NOMO-1 treated with DMSO at 0.1 percent for 48 hours (cell line): ENCODE measurements at regions not wholly inside any gene's neighbourhood (a gene's known extent, or its start where the extent isn't known, plus 50 kb on each side); places are given as distances from the start of the nearest gene placed in this dataset.
"Not testable (repeated sequence)": the region's sequence is repeated elsewhere in the genome, so short reads cannot be mapped to it uniquely, and the experiment has no call there.

ENCODE experiments used
- DNase-seq: peaks from one replicate; lab custom pipeline; 2025; ENCODE audit not compliant: unreplicated experiment; lab: John Stamatoyannopoulos, UW

DNA sequence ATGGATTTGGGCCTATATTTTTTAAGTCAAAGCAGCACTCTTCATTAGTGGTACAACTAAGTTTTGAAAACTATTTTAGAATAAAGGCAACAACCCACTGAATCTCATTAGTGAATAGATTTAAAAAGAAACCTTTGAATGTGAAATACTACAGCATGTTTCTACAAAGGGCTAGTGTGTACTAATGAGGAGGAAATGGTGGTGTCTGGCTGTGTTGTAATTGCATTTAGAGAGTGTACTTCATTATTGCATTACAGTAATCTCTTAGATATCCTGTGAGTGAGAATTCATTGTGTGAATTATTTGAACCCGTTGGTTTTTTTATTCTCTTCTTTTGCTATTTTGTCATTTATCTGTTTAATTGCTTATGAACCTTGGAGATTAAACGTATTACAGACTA lies 575.4 kb upstream of the FAM98A start:
- no peak for DNase-seq

DNA sequence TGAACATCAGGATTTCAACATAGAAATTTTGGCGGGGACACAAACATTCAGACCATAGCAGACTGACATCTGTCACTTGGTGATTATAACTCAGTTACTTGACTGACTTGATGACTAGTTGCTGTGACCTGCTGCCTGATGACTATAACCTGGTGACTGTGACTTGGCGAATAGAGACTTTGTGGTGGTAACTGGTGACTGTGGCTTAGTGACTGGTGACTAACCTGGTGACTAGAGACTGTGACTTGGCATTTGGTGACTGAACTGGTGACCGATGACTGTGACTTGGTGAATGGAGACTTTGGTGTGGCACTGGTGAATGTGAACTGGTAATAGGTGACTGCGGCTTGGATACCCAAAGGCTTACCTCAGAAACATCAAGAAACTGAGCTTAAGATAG lies 563.1 kb upstream of the FAM98A start:
- DNase-seq = no peak

DNA sequence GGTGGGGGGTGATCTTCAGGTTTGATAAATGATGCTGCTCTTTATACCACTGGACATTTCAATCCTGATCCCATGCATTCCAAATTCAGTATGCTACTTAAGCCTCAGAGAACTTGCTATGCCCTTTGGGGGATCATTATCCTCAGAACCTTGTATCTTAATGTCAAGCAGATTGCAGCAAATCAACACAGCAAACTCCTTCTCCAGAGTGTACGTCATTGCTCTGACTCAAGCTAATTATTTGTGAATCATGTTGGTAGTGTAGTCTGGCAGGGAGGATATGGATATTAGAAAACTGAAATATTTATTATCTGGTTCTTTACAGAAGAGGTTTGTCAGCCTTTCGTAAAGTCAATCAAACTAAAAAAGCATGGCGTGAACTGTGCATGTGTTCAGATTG lies 562.5 kb upstream of the FAM98A start:
- no peak for DNase-seq

DNA sequence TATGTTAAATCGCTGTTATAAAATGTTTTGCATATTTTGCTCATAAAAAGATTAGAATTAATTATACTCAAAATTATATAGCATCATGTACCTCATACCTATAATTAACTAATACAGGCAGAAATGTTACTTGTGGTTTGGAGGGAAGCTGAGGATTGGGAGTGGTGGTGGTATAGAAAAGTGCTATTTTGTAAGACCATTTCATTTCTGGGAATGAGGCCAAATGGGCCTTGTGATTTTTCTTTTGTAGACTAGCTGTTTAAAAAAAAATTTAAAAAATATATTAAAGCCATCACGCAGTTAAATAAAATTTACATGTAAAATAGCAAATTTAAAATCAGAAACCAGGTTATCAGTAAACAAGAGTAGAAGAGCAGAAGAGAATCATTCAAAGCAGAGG lies 560.8 kb upstream of the FAM98A start:
- DNase-seq = no peak

DNA sequence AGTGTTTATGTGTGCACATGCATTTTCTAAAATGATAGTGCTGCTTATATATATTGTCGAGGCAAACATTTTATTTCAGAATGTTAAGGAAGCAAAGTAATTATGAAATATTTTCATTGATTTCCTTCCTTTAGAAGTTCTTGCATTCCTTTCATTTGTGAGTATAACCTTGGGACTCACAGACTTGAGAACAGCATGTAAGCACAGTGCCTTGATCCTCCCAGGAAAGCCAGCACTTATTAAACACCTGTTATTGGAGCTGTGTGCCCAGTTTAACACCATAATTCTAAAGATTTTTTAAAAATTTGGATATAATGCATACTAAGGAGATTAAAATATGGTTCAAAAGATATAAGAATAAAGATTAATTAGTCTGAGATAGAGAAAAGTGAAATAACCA lies 554.4 kb upstream of the FAM98A start:
- no peak for DNase-seq

DNA sequence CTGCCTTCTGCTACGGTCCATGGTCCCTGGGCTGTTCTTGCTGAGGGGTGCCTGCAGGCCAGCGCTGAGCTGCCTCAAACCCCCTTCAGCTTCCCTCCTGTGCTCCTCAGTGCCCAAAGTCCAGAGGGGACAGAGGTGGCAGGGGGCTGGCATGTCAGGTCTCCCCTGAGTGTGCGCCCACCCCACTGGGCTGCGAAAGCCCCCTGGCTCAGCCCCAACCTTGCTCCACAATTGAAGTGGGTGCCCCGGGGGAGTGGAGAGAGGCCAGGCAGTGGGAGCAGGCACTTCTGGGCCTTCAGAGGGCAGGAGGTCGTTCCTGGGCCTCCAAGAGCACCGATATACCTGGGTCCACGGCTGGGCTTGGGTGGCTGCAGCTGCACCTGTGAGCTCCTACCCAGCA lies 548.7 kb upstream of the FAM98A start:
- DNase-seq = no peak

DNA sequence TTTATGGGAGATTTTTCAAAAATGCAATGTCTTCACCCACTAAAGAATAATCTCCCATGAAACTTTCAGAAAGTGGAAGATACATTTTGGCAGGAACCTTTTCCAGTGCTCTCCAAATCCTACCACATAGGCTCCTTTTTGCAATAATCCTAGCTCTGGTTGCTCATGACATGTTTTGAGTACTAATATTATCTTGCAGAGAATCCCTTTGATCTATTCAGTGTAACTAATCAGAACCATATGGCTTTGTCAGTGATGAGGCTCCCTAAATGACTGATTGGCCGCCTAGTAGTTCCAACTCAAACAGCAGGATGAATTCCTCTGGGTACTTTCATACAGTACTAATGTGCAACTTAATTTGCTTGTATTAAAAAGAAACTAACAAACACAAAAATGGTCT lies 544.0 kb upstream of the FAM98A start:
- no peak for DNase-seq

DNA sequence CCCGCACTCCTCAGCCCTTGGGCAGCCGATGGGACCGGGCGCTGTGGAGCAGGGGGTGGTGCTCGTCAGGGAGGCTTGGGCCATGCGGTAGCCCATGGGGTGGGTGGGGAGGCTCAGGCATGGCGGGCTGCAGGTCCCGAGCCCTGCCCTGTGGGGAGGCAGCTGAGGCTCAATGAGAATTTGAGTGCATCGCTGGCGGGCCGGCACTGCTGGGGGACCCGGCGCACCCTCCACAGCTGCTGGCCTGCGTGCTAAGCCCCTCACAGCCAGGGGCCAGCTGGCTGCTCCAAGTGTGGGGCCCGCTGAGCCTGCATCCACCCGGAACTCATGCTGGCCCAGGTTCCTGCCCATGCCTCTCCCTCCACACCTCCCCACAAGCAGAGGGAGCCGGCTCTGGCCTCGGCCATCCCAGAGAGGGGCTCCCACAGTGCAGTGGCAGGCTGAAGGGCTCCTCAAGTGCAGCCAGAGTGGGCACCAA lies 543.5 kb upstream of the FAM98A start:
- DNase-seq = not testable (repeated sequence)

DNA sequence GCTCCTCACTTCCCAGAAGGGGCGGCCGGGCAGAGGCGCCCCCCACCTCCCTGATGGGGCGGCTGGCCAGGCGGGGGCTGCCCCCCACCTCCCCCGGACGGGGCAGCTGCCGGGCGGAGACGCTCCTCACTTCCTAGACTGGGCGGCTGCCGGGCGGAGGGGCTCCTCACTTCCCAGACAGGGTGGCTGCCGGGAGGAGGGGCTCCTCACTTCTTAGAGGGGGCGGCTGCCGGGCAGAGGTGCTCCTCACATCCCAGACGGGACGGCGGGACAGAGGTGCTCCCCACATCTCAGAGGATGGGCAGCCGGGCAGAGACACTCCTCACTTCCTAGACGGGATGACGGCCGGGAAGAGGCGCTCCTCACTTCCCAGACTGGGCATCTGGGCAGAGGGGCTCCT lies 534.0 kb upstream of the FAM98A start:
- DNase-seq = not testable (repeated sequence)

DNA sequence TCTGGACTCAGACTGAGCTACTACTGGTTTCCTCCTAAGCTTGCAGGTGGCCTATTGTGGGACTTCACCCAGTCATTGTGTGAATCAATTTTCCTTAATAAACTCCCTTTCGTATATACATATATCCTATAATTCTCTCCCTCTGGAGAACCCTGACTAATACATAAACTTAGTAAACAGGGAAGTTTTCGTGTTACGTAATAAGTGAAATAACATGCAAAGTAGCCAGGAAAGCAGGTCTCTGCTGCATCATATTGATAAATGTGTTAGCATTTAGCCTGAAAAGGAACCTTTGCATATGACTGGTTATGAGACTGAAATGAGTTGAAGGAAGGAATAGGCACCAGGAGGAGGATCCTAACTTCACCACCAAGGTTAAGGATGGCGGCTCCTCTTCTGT lies 527.2 kb upstream of the FAM98A start:
- no peak for DNase-seq

DNA sequence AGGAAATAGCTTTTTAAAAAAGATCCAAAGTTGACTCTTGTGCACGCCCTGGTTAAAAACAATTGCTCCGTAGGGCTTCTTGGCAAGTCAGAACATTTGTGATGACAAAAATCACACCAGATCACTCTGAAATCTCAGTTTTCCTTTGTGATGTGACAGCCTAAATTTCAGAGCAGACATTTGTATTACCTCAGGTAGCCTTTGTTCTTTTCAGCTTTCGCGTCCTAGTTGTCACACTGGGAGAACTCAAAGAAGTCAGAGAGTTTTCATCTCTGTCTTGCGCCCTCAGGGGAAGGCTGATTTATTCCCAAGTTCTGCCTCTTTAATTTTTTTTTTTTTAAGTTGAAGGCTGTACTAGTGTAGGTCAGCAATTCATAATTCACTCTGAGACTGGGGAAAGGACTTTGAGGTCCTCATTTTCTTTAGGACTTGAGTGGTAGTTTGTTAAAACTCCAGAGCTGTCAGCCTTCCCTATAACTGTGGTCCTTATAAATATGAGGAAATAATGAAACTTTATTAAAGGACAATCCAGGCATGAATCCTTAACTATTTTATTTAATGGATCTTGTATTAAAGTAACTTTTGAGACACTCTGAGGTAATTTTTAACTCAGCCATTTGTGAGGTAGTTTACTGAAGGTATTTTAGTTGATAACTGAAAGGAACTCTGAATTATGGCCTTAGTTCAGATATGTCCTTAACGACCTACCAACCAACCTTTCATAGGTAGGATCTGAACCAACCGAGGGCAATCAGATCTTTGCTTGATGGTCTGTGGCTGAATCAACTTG lies 525.1 kb upstream of the FAM98A start:
- no peak for DNase-seq

DNA sequence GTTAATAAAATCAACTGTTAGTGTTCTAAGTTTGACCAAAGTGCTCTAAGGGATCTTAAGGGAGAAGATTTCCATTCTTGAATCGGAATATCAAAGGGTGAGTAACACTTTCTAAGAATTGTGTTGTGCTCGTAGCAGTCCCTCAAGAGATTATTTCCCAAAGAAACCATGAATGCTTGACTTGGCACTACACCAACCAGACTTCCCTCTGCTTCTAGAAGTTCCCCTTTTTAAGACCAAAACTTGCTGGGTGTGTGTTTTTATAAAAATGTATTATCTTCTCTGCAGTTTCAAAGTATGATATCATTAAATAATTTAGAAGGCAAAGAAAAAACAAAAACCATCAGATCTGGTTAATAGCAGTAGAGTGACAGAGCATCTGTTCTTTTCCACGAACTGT lies 522.0 kb upstream of the FAM98A start:
- no peak for DNase-seq

DNA sequence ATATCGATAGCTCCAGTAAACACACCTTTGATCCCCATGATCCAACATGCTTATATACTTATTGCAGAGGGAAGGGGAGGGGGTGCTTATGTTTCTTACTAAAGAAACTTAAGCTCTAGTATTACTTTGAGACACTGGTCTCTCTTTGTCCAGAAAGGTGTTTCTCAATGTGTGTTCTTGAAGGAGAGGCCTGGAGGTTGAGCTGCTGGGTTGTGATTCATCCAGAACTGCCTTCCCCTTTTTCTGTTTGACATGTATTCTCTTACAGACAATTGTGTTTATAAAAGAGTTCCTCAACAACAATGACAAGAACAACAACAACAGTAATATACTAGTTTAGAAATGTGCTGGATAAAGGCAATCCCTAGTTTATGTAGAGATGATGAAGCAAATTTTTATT lies 516.0 kb upstream of the FAM98A start:
- DNase-seq = no peak

DNA sequence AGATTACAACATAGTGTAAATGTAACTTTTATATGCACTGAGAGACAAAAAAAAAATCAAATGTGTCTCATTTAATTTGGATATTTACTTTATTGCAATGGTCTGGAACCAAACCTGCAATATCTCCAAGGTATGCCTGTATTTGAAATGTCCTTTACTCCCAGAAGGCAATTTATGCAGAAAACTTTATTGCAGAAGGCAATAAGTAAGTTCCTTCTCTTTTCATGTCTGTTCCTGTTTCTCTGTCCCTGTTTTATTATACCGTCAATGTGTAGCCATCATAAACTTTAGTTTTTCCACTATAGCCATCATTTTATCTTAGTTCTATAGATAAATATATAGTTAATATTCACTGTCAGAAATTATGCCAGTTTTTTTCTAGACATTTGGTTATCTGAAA lies 513.1 kb upstream of the FAM98A start:
- DNase-seq = no peak

DNA sequence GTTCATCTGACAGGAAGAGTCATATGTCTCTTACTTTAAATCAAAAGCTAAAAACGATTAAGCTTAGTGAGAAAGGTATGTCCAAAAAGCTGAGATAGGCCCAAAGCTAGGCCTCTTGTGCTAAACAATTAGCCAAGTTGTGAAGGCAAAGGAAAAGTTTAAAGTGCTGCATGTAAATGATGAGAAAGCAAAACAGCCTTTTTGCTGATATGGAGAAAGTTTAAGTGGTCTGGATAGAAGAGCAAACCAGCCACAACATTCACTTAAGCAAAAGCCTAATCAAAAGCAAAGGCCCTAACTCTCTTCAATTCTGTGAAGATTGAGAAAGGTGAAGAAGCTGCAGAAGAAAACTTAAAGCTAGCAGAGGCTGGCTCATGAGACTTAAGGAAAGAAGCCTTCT lies 511.3 kb upstream of the FAM98A start:
- DNase-seq = no peak

DNA sequence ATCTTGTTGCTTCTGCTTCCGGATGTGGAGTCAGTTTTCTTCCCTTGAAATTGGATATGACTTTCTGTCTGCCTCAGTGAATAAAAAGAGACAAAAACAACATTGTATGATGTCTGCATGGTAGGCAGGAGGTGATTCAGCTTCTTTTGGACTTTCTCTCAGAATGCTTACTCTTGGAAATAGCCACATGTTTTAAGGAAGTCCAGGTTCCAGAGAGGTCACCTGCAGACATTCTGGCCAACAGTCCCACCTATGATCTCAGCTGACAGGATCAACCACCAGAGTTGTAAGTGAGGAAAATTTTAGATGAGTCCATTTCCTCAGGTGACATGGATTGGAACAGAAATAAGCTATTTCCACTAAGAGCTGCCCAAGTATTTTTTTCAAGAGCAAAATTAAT lies 508.7 kb upstream of the FAM98A start:
- DNase-seq = no peak

DNA sequence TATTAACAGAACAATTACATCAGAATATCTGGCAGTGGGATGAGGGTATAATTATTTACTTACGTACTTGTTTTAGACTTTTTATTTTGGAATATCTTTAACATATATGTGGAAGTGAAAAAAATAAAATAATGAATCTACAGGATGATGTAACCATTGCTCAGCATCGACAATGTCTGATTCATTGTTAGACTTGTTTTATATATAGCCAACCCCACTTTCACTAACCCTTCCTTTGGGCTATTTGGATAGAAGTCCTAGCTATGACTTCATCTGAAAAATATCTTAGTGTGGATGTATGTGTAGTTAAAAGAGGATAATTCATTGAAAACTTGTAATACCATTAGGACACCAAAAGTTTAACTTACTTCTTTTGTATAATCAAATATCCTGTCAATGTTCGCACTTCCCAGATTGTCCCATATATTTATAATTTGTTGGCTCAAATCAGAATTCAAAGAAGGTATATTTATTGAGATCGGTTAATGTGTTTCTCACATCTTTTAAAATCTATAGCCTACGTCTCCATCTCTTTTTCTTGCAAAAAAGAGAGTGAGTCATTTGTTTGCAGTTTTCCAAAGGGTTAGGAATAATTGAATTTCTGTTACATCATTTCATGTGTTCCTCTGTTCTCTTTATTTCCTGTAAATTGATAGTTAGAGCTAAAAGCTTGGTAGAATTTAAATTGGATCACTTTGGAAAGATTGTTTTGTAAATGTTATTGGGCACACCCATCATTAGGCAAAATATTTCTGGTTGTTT lies 506.1 kb upstream of the FAM98A start:
- DNase-seq = no peak

DNA sequence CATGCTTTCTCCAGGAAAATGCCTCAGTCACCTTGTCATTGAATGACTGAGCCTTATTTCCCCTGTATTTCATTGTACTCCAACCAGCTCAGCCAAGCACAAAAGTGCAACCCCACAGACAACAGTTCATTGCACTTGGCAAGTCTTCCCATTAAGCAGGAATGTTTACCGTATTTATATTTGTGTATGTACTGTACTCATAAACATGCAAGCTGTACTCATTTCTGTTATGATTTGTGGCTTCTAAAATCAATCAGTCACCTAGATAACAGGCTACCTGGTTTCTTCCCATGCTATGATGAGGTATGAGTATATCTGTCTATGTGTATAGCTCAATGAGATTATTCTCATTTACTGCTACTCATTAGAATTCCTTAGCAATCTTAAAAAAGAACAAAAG lies 505.5 kb upstream of the FAM98A start:
- DNase-seq = no peak

DNA sequence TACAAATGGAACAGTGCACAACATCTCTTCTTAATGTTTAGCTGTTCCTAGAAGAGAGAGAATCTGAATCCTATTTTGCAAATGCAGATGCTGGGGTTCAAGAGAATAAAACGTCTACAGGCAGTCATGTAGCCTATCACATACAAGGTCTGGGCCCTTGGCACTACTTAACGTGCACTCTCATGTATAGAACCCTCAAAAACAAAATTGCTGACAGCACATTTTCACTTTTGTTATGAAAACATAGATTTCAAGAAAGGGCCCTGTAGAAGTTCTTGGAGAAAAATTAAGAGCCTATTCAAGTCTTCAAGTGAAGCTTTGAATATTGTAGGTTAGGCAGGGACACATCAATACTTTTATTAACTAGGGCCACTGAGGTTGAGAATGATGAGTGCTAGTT lies 504.3 kb upstream of the FAM98A start:
- no peak for DNase-seq

DNA sequence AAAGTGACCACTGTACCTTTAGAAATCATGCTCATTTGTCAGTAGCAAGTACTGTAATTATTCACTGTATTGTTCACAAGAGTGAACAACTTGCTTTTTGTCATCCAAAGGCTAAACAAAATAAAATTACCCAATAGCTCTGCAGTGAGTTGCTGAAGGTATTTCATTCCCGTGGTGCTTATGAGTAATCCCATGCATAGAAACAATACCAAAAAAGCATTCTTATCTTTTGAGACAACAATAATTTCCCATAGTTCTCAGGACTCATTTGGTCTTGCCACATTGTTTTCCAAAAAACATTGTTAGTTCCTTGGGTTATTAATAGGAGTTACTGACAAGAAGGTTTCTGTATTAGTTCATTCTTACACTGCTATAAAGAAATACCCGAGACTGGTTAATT lies 503.2 kb upstream of the FAM98A start:
- no peak for DNase-seq

DNA sequence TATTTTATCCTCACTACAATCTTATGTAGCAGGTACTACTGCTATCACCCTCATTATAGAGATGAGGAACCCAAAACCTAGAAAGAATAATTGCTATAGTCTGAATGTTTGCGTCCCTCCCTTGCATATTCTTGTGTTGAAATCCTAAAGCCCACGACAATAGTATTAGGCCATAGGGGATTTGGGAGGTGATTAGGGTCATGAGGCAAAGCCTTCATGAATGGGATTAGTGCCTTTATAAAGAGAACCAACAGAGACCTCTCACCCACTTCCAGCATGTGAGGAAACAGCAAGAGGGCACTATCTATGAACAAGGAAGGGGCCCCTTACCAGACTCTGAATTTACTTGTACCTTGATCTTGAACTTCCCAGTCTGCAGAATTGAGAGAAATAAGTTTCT lies 500.3 kb upstream of the FAM98A start:
- DNase-seq = no peak

DNA sequence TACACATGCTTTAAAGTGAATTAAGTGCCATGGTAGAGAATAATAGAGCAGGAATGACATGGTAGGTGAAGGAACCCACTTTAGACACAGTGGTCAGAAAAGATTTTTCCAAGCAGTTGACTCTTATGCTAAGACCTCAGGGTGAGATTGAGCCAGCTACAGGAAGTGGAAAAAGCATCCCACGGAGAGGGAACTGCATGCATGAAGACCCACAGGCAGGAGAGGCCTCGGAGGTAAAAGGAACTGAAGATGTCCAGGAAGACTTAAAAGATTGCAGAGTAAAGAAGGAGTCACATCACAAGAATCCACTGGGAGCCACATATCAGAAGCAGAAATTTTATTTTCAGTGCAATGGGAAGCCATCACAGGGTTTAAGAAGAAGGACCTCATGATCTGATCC lies 499.2 kb upstream of the FAM98A start:
- DNase-seq = no peak
